NCI-H226 (cell line): ENCODE measurements at regions not wholly inside any gene's neighbourhood (a gene's known extent, or its start where the extent isn't known, plus 50 kb on each side); places are given as distances from the start of the nearest gene placed in this dataset.
"Not testable (repeated sequence)": the region's sequence is repeated elsewhere in the genome, so short reads cannot be mapped to it uniquely, and the experiment has no call there.

ENCODE experiments used
- DNase-seq: peaks from one replicate; pipeline ENCODE4 v3.0.0-alpha.2; 2015

GRCh38 chr9:30773427-30773826 is 1611.0 kb upstream of the ACO1 start:
- no peak for DNase-seq

DNA sequence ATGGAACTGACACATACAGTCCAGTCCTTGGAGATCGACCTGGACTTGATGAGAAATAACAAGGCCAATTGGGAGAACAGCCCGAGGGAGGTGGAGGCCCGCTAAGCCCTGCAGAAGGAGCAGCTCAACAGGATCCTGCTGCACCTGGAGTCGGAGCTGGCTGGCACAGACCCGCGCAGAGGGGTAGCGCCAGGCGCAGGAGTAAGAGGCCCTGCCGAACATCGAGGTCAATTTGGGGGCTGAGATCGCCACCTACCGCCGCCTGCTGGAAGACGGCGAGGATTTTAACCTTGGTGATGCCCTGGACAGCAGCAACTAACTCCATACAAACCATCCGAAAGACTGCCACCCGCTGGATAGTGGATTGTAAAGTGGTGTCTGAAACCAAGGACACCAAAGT is 1610.1 kb upstream of the ACO1 start:
- no peak for DNase-seq

GRCh38 chr9:30775236-30775635 is 1609.2 kb upstream of the ACO1 start:
- DNase-seq, result no peak

DNA sequence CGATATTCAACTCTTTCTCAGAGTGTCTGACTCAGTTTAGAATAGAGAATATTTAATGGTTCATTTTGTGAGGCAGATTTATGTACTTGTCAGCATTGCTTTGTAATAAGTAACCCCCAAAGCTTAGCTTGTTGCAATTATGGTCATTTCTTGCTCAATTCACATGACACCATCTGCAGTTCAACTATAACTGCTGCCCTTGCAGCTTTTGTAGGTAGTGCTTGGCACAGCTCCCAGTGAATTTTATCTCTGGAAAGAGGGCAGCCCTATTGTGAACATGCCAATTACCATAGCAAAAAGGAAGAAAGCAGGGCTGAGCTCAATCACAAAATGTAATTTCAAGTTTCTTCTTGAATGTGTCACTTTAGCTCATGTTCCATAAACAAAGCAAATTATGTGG is 1587.7 kb upstream of the ACO1 start:
- peak; percentile 36 for DNase-seq

DNA sequence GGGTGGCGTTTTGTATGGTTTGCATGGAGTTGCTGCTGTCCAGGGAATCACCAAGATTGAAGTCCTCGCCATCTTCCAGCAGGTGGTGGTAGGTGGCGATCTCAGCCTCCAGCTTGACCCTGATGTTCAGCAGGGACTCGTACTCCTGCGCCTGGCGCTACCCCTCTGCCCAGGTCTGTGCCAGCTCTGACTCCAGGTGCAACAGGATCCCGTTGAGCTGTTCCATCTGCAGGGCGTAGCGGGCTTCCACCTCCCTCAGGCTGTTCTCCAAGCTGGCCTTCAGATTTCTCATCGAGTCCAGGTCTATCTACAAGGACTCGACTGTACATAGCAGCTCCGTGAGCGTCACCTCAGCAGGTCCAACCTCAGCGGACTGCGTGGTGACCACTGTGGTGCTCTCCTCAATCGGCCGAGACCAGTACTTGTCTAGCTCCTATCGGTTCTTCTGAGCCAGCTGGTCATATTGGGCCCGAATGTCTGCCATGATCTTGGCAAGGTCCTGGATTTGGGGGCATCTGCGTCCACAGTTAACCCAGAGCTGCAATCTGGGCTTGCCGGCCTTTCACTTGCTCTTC is 1584.8 kb upstream of the ACO1 start:
- DNase-seq, result no peak

DNA sequence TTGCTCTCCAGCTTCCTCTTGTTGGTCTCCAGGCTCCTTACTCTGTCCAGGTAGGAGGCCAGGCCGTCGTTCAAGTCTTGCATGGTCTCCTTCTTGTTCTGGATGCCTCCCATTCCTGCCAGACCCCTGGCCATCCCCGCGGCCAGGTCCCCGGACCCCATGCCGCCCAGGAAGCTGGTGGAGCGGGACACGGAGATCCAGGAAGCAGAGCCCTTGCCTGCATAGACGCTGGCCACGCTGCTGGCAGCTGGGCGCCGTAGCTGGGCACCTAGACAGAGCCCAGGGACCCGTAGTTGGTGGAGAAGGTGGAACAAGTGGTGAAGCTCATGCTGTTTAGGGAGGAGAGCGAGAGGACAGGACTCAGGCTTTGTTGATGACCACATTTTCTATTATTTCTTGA is 1584.0 kb upstream of the ACO1 start:
- no peak for DNase-seq

DNA sequence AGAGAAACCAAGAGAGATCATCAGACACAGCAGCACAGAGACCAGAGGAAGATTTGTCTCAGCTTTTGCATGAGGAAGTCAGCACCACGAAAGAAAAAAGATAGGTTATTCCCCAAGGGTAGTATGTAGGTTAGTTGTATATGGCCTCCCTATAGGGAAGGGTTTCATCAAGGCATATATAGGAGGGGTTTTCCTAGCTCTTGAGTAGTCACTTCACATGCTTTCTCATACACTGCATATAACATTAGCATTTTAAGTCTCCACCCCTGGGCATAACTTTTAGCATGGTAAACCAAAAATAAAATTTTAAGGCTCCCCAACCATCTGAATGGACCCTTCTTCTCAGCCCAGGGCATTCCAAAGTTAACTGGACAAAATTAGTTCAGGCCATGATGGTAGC is 1571.6 kb upstream of the ACO1 start:
- no peak for DNase-seq

DNA sequence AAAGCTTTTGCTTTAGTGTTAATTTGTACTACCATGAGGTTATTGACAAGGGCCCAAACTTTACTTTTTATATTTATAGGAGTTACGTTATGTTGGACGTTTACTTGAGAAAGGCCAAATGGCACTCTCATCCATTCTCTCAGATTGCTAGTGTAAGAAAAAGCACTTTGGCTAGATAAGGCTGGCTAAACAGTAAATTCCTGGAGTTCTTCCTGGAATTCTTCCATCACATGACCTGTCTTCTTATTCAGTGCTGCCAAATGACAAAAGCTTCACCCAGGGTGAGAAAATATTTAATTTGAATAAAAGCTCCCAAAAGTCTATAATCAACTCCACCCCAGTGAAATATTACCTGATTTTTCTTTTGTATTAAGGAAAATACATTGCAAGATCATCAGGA is 1568.9 kb upstream of the ACO1 start:
- peak; percentile 2 for DNase-seq

DNA sequence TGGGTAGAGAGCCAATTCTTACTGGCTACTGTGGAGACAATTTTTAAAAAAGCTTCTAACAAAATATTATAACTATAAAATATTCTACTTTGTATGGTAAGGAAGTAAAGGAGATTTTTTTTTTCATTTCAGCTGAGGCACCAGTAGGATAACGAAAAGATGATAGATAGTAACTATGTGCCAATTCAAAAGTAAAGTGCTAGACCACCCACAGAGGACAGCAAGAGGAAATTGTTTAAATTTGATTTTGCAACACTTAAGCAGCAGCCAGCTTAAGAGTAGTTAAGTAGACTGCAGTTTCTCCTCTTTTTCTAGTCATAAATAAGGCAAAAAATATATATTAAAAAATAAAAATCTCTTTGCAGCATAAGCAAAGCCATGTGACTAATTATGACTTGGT is 1539.3 kb upstream of the ACO1 start:
- DNase-seq, result no peak

- DNase-seq, result no peak
These were observed 1537.8 kb upstream of the ACO1 start for GRCh38 chr9:30846651-30847050.

GRCh38 chr9:30851600-30851999 is 1532.8 kb upstream of the ACO1 start:
- DNase-seq, result no peak

DNA sequence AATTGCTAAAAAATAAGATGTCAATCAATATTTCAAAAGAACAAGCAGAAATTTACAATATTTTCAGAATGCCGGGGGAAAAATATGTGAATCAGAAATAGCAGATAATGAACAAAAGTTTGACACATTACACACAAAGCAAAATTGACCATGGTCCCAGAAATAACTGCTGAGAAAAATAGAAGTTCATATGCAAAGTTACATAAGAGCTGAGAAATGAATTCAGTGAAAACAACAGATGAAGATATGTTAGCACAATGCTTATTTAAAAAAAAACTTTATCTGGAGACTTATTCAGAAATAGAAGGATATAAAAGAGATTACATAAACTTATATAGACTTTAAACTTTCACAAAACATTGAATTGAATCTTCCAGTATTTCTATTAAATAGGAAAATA is 1483.7 kb upstream of the ACO1 start:
- no peak for DNase-seq

DNA sequence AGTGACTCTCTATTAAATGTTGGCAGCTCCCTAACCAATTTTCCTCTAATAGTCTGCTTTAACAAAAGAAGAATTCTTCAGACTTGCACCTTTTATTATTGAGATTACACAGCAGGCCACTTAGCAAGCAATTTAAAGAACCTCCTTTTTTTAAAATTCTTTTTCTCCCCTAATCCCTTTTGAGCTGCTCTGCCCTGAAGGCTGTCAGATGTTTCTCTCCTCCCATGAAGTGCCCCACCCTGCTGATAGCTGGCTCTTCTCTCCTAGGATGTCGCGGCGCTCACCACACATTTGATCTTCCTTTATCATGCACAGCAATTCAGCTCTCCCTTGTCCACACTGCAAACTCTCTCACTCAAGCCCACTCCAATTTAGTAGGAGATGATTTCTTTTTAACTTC is 1471.1 kb upstream of the ACO1 start:
- no peak for DNase-seq

DNA sequence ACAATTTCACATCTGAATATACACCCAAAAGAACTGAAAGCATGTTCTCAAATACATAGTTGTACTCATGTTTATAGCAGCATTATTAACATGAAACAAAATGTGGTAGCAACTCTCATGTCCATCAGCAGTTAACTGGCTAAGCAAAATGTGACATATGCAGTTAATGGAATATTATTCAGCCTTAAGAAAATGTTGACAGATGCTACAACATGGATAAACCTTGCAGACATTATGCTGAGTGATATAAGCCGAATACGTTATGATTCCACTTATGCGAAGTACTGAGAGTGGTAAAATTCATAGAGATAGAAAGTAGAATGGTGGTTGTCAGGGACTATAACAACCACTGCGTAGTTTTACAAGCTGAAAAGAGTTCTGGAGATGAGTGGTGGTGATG is 1469.0 kb upstream of the ACO1 start:
- no peak for DNase-seq

DNA sequence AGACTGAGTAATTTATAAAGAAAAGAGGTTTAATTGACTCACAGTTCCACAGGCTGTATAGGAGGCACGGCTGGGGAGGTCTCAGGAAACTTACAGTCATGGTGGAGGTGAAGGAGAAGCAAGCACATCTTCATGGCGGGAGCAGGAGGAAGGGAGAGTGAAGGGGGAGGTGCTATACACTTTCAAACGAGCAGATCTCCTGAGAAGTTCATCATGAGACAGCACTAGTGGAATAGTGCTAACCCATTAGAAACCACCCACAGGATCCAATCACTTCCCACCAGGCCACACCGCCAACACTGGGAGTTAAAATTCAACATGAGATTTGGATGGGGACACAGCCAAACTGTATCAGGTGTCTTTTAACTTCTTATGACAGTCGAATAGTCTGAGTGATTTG is 1459.3 kb upstream of the ACO1 start:
- DNase-seq, result no peak

DNA sequence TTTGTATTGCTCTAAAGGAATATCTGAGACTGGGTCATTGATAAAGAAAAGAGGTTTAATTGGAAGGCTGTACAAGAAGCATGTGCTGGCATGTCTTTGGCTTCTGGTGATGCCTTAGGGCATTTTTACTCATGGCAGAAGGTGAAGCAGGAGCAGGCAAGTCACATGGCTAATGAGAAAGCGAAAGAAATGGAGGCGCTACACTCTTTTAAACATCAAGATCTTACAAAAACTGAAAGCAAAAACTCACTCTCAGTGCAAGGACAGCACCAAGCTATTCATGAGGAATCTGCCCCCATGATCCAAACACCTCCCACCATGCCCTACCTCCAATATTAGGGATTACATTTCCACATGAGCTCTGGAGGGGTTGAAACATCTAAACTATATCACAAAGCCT is 1458.8 kb upstream of the ACO1 start:
- DNase-seq, result no peak

GRCh38 chr9:30928045-30928444 is 1456.4 kb upstream of the ACO1 start:
- no peak for DNase-seq

GRCh38 chr9:30932226-30932625 is 1452.2 kb upstream of the ACO1 start:
- DNase-seq, result peak; percentile 81

- DNase-seq, result no peak
These were observed 1448.7 kb upstream of the ACO1 start for GRCh38 chr9:30935730-30936129.

DNA sequence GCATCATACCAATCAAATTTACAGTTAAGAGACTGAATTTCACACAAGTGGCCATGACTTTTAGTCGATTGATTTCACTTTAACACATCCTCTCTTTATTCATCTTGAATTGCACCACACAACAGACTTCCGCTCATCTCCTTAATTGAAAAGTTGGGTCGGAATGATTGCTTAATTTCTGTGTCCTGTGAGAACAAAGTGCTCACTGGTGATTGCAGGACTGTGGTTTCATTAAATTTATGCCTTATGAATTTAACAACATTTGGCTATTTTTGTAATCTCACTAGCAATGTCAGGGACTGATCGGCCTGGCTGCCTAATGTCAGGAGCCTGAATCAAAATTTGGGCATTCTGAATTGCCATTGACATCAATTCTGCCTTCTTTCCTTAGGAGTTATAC is 1447.3 kb upstream of the ACO1 start:
- no peak for DNase-seq

GRCh38 chr9:30942852-30943251 is 1441.6 kb upstream of the ACO1 start:
- not testable (repeated sequence) for DNase-seq

DNA sequence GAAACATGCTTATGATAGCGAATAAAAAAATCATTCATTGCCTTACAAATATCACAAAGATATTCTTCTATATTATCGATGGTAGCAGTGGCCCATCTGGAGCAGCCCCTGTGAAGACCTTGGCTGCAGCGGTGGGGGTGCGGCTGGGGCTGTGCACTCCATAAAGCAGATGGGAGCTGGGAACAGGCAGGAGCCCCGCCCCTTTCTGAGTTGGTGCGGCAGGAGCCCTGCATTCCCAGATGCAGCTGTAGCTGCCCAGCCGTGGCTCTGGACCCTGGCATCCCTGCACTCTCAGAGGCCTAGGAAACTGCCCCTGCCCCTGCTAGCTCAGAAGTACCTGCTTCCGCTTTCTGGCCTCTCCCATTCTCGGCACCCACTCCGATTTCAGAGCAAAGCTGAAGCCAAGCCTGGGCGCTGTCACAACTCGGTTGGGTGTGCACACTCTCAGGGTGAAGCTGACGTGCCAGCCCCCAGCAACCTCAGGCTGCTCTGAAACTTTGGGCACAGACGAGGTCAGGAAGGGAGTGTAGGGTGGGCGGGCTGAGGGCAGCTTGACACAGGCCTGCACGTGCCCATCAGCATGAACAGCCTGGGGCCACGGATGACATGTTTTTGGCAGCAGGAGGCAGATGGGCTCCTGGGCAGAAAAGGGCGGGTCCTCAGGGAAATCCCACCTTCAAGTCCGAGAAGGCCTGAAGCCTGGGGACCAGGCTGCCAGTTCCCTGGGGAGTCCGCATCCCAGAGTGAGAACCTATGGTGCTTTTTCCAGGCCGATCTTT is 1440.8 kb upstream of the ACO1 start:
- DNase-seq, result no peak

DNA sequence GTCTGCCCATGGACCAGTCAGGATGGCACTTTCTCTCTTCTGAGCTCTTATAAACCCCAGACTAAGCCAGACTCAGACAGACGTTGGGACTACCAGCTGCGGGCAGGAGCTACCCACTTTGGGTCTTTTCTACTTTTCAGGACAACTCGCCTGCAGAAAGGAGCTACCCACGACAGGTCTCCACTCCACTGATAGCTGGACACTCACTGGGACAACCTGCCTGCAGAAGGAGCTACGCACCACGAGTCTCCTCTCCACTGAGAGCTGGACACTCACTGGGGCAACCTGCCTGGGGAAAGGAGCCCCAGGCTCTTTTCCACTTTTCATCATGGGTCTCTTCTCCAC is 1440.2 kb upstream of the ACO1 start:
- no peak for DNase-seq

DNA sequence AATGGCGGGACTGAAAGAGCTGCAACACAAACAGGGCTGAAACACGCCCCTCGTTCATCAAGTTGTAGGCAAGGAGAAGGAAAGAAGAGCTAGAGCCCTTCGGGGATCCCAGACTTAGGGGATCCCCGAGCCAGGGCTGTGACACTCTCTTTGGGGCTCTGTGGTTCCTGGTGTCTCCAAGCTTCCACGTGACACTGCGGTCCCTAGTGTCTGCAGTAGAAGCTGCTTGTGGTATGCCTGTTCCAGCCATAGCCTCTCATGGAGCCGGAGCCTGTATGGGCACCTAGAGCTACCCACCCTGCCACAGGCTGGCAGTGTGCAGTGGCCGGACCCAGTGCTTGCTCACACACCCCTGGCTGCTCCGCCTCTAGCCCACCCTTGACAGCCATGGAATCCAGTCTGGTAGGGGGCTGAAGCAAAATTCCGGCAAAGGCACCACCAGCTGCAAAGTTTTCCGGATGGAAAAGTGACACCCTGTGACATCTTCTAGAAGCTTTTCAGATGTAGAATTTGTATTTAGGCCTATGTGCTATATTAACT is 1439.6 kb upstream of the ACO1 start:
- no peak for DNase-seq

GRCh38 chr9:30964332-30964731 is 1420.1 kb upstream of the ACO1 start:
- DNase-seq, result no peak
